T-helper 17 cell (primary cell): ENCODE measurements at regions not wholly inside any gene's neighbourhood (a gene's known extent, or its start where the extent isn't known, plus 50 kb on each side); places are given as distances from the start of the nearest gene placed in this dataset.

Experiments used
- ATAC-seq: fragments of 150-1000 bp; cut with Tn5 transposase; 2 replicates; pipeline ENCODE4 v1.10.0; 2021; ENCODE audit warnings: mild to moderate bottlenecking, moderate library complexity
- DNase-seq, 3 donors: peaks; one replicate each; pipeline versions ENCODE4 v3.0.0 to v3.0.0-alpha.2; 2020 to 2021
- H3K9me3 ChIP-seq: one replicate; pipeline ENCODE4 v1.7.0; 2013; ENCODE audit warnings: low read length, mild to moderate bottlenecking; ENCODE audit not compliant: control insufficient read depth, poor library complexity, severe bottlenecking
- H3K27ac Mint-ChIP-seq: one replicate; pipeline ENCODE4 v1.8.0; 2022; ENCODE audit warnings: mild to moderate bottlenecking, moderate library complexity, mixed read lengths
- H3K27me3 Mint-ChIP-seq: one replicate; pipeline ENCODE4 v1.8.0; 2022; ENCODE audit warnings: mixed read lengths
- H3K36me3 Mint-ChIP-seq: one replicate; pipeline ENCODE4 v1.8.0; 2022; ENCODE audit warnings: low read depth, mixed read lengths
- H3K4me1 Mint-ChIP-seq: one replicate; pipeline ENCODE4 v1.8.0; 2022; ENCODE audit warnings: mild to moderate bottlenecking, mixed read lengths
- H3K4me3 Mint-ChIP-seq: one replicate; pipeline ENCODE4 v1.8.0; 2022; ENCODE audit warnings: mild to moderate bottlenecking, moderate library complexity, mixed read lengths

GRCh38 chr22:35192129-35192918 lies 65.0 kb upstream of the HMGXB4 start:
- H3K36me3 Mint-ChIP-seq, result no peaks in the 10 kb centered on the region
- DNase-seq (no peak), ATAC-seq (no peak)
- no peak overlapping the region for H3K4me3 Mint-ChIP-seq
- H3K27ac Mint-ChIP-seq, result no peak overlapping the region
- peaks cover 11% of the 10 kb centered on the region for H3K27me3 Mint-ChIP-seq
- H3K9me3 ChIP-seq, result no peaks in the 10 kb centered on the region
- H3K4me1 Mint-ChIP-seq, result no peaks in the 10 kb centered on the region

DNA sequence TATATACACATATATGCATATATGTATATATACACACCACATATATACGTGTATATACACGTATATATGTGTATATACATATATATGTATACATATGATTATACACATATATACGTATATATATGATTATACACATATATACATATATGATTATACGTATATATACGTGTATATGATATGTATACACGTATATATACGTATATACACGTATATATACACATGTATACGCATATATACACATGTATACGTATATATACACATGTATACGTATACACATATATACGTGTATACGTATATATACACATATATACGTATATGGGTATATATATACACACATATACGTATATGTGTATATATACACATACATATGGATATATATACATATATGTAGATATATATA lies 62.1 kb upstream of the HMGXB4 start:
- DNase-seq (no peak), ATAC-seq (no peak)
- no peaks in the 10 kb centered on the region for H3K4me1 Mint-ChIP-seq
- H3K36me3 Mint-ChIP-seq, result no peaks in the 10 kb centered on the region
- H3K4me3 Mint-ChIP-seq, result no peak overlapping the region
- peaks cover 36% of the 10 kb centered on the region for H3K27me3 Mint-ChIP-seq
- no peaks in the 10 kb centered on the region for H3K9me3 ChIP-seq
- no peak overlapping the region for H3K27ac Mint-ChIP-seq

DNA sequence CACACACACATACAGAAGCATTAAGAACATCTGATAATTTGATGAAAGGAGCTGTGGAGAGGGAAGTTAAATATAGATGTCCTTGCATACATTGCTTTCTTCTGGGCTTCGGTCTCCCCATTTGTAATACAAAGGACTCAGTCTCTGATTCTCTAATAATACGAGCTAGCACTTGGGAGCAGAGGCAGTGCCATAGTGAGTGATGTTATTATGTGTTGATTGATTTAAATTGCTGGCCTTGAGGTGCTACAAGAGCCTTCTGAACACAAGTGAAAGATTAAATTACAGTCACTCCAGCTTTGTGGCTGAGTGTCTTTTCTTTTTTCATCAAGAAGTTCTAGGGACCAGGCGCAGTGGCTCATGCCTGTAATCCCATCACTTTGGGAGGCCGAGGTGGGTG lies 61.5 kb upstream of the HMGXB4 start:
- Mint-ChIP-seq H3K4me1 (no peaks in the 10 kb centered on the region), H3K27me3 (peaks cover 37% of the 10 kb centered on the region), H3K36me3 (no peaks in the 10 kb centered on the region), H3K27ac (no peak overlapping the region), H3K4me3 (no peak overlapping the region)
- ATAC-seq, result no peak
- no peaks in the 10 kb centered on the region for H3K9me3 ChIP-seq
- DNase-seq, result no peak

- Mint-ChIP-seq H3K4me1 (no peaks in the 10 kb centered on the region), H3K27me3 (peaks cover 37% of the 10 kb centered on the region), H3K4me3 (no peak overlapping the region), H3K27ac (no peak overlapping the region), H3K36me3 (no peaks in the 10 kb centered on the region)
- H3K9me3 ChIP-seq, result no peaks in the 10 kb centered on the region
- DNase-seq (no peak), ATAC-seq (no peak)
Measured at GRCh38 chr22:35197071-35197470, 60.2 kb upstream of the HMGXB4 start.

- Mint-ChIP-seq H3K36me3 (no peaks in the 10 kb centered on the region), H3K27me3 (peaks cover 45% of the 10 kb centered on the region), H3K27ac (no peak overlapping the region), H3K4me3 (no peak overlapping the region), H3K4me1 (no peaks in the 10 kb centered on the region)
- ATAC-seq, result no peak
- no peaks in the 10 kb centered on the region for H3K9me3 ChIP-seq
- DNase-seq, result no peak
Measured at GRCh38 chr22:35197886-35198285, 59.4 kb upstream of the HMGXB4 start.

GRCh38 chr22:35198738-35199137 lies 58.6 kb upstream of the HMGXB4 start:
- H3K36me3 Mint-ChIP-seq, result no peaks in the 10 kb centered on the region
- H3K4me3 Mint-ChIP-seq, result no peak overlapping the region
- H3K9me3 ChIP-seq, result no peaks in the 10 kb centered on the region
- H3K27ac Mint-ChIP-seq, result no peak overlapping the region
- DNase-seq (no peak), ATAC-seq (no peak)
- H3K4me1 Mint-ChIP-seq, result no peaks in the 10 kb centered on the region
- H3K27me3 Mint-ChIP-seq, result peaks cover 45% of the 10 kb centered on the region

- ATAC-seq (no peak), DNase-seq (no peak)
- Mint-ChIP-seq H3K4me3 (no peak overlapping the region), H3K36me3 (no peaks in the 10 kb centered on the region), H3K27ac (no peak overlapping the region), H3K27me3 (peaks cover 44% of the 10 kb centered on the region), H3K4me1 (no peaks in the 10 kb centered on the region)
- no peaks in the 10 kb centered on the region for H3K9me3 ChIP-seq
Measured at GRCh38 chr22:35202376-35202775, 54.9 kb upstream of the HMGXB4 start.

DNA sequence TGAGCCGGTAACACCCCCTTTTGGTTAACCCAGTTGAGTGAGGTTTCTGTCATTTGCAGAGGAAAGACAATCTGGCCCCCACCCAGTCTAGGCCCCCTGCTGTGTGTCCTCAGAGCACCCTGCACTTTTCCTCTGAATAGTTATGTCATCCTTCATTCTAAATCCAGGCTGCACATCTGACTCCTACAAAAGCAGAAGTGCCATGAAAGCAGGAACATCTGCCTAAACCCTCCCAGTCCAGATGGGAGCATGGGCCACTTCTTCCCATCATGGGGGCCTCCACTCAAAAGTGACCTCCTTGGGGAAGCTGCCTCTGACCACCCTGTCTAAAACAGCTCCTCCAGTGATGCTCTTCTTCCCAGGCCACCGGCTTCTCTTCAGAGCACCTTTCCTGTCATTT lies 53.7 kb upstream of the HMGXB4 start:
- no peak overlapping the region for H3K27ac Mint-ChIP-seq
- H3K4me1 Mint-ChIP-seq, result no peaks in the 10 kb centered on the region
- no peak overlapping the region for H3K4me3 Mint-ChIP-seq
- DNase-seq (no peak), ATAC-seq (no peak)
- H3K27me3 Mint-ChIP-seq, result peaks cover 41% of the 10 kb centered on the region
- H3K9me3 ChIP-seq, result no peaks in the 10 kb centered on the region
- no peaks in the 10 kb centered on the region for H3K36me3 Mint-ChIP-seq

DNA sequence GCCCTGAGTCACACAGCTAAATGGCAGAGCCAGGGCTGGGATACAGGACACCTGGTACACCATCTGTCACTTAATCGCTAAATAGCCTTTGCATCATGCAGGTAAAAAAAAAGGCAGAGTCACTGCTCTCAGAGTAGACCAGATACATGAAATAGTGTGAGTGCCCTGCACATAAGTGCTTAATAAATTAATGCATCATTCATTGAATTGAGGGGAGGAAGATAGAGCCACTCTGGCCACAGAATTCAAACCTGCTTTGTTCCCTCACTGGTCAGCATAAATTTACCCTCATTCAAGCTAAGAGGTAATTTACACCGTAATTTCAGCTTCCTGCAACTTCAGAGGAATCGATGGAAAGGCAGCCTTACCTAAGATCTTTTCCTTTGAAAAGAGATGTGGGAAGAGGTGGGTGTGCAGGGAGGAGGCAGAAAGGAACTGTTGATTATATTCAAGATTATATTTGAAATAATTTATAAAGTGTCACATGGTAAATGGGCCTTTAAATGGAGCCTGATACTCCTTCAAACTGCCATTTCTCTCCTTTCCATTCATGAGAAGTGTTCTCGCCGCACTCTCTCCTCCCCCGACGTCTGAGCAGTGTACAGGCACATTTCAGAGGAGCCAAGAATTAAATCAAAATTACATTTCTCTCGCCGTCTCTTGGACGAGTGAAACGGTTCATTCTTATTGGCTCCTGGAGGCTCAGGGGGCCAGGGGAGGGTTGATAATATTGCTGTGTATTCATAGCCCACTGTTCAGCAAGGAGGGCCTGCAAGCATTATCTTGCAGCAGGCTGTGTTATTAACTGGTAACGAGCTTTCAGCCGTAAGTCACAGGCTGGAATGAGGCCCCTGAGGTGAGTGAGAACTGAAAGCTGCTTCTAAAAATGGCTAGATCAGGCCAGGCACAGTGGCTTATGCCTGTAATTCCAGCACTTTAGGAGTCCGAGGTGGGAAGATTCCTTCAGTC lies 52.2 kb upstream of the HMGXB4 start:
- no peak overlapping the region for H3K27ac Mint-ChIP-seq
- no peaks in the 10 kb centered on the region for H3K9me3 ChIP-seq
- no peak for DNase-seq
- no peaks in the 10 kb centered on the region for H3K4me1 Mint-ChIP-seq
- H3K36me3 Mint-ChIP-seq, result no peaks in the 10 kb centered on the region
- H3K27me3 Mint-ChIP-seq, result peaks cover 31% of the 10 kb centered on the region
- no peak for ATAC-seq
- H3K4me3 Mint-ChIP-seq, result no peak overlapping the region

DNA sequence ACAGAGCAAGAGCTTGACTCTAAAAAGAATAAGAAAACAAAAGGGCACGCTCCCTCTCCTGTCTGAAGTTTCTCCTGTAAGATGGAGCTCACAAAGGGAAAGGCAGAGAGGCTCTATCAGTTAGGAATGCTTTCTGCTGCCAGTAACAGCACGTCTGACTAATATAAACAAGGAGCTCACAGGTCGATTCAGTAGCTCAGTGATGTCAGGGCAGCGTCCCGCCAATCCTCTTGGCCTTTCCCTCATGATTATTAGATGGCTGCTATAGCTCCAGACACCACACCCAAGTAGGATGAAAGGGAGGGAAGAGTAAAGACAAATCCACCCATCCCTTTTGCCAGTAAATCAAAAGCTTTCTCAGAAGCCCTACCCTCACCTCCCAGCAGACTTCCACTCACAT lies 51.3 kb upstream of the HMGXB4 start:
- ATAC-seq (no peak), DNase-seq (no peak)
- no peaks in the 10 kb centered on the region for H3K9me3 ChIP-seq
- H3K27me3 Mint-ChIP-seq, result peaks cover 31% of the 10 kb centered on the region
- H3K4me3 Mint-ChIP-seq, result no peak overlapping the region
- H3K4me1 Mint-ChIP-seq, result no peaks in the 10 kb centered on the region
- no peaks in the 10 kb centered on the region for H3K36me3 Mint-ChIP-seq
- no peak overlapping the region for H3K27ac Mint-ChIP-seq

- H3K4me1 Mint-ChIP-seq, result no peaks in the 10 kb centered on the region
- no peaks in the 10 kb centered on the region for H3K9me3 ChIP-seq
- peaks cover under 1% of the 10 kb centered on the region for H3K36me3 Mint-ChIP-seq
- ATAC-seq, result no peak
- H3K27me3 Mint-ChIP-seq, result peaks cover 40% of the 10 kb centered on the region
- no peak overlapping the region for H3K4me3 Mint-ChIP-seq
- DNase-seq, result no peak
- no peak overlapping the region for H3K27ac Mint-ChIP-seq
Measured at GRCh38 chr22:35206889-35207288, 50.4 kb upstream of the HMGXB4 start.
